Effector memory CD8-positive, alpha-beta T cell (primary cell): ENCODE measurements at regions not wholly inside any gene's neighbourhood (a gene's known extent, or its start where the extent isn't known, plus 50 kb on each side); places are given as distances from the start of the nearest gene placed in this dataset.

Experiments used
- ATAC-seq: fragments of 150-1000 bp; cut with Tn5 transposase; replicated peaks from 2 replicates; pipeline ENCODE4 v1.10.0; 2021; ENCODE audit warnings: mild to moderate bottlenecking, moderate library complexity
- DNase-seq, 3 experiments: peaks; one replicate each; pipeline ENCODE4 v3.0.0; 2021
- H3K27ac Mint-ChIP-seq, 2 donors: one replicate each; pipeline ENCODE4 v1.8.0; 2022; ENCODE audit warnings: mild to moderate bottlenecking in 2 of 2, mixed read lengths in 2 of 2, moderate library complexity in 2 of 2
- H3K27me3 Mint-ChIP-seq, 2 donors: one replicate each; pipeline ENCODE4 v1.8.0; 2022; ENCODE audit warnings: mixed read lengths in 2 of 2
- H3K36me3 Mint-ChIP-seq: one replicate; pipeline ENCODE4 v1.8.0; 2022; ENCODE audit warnings: mild to moderate bottlenecking, moderate library complexity, mixed read lengths; ENCODE audit not compliant: insufficient read depth
- H3K4me1 Mint-ChIP-seq, 2 donors: one replicate each; pipeline ENCODE4 v1.8.0; 2022; ENCODE audit warnings: low read depth in 2 of 2, mixed read lengths in 2 of 2
- H3K4me3 Mint-ChIP-seq, 2 donors: one replicate each; pipeline ENCODE4 v1.8.0; 2022; ENCODE audit warnings: mild to moderate bottlenecking in 2 of 2, mixed read lengths in 2 of 2, moderate library complexity in 2 of 2
- H3K9me3 Mint-ChIP-seq, 2 donors: one replicate each; pipeline ENCODE4 v1.8.0; 2022; ENCODE audit warnings: mixed read lengths in 2 of 2

GRCh38 chr1:199422206-199422605 lies 605.3 kb upstream of the NR5A2 start:
- ATAC-seq = no peak

DNA sequence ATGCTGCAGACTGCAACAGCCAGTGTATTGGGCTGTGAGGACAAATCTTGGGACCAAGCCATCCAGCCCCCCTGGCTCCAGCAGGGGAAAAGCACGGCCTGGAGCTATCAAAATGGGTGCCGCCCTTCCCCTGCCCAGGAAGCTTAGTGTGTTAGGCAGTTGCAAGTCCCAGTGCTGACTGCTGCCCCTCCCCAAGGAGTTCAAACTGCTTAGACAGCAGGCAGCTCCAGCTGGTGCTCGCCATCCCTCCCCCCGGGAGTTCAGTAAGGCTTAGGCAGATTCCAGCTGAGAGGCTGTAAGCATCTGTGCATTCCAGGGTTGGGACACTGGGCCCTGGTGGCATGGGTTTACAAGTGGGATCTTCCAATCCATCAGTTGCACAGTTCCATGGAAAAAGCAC lies 579.6 kb upstream of the NR5A2 start:
- no peak overlapping the region for H3K27ac Mint-ChIP-seq
- no peaks in the 10 kb centered on the region for H3K4me1 Mint-ChIP-seq
- no peak overlapping the region for H3K4me3 Mint-ChIP-seq
- H3K9me3 Mint-ChIP-seq = peaks cover 5 to 7% of the 10 kb centered on the region in 2 donors
- ATAC-seq = no peak
- peaks cover 34 to 41% of the 10 kb centered on the region in 2 donors for H3K27me3 Mint-ChIP-seq
- H3K36me3 Mint-ChIP-seq = no peaks in the 10 kb centered on the region
- no peak for DNase-seq

More at GRCh38 chr1:199422206-199422605, 605.3 kb upstream of the NR5A2 start:
- Mint-ChIP-seq H3K9me3 (peaks cover 6 to 12% of the 10 kb centered on the region in 2 donors), H3K4me1 (no peaks in the 10 kb centered on the region), H3K4me3 (no peak overlapping the region), H3K27me3 (peaks cover 38 to 46% of the 10 kb centered on the region in 2 donors), H3K36me3 (no peaks in the 10 kb centered on the region), H3K27ac (no peak overlapping the region)
- DNase-seq = no peak

DNA sequence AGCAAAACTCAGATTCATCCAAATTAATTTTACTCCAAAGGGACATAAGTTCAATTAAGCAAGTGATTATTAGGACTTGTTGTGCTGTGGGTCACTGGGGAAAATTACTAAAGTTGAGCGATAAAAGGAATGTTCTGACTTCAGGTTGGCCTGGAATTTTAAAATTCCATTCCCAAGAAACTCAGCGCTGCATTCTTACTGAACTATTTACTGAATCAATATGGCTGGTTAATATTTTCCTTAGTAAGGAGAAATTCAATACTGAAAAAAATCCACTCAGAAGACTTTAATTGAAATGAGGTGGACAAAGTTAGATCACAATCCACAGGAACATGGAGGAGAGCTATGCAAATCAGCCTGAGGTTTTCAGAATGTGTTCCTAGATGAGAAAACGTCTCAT lies 578.9 kb upstream of the NR5A2 start:
- Mint-ChIP-seq H3K36me3 (no peaks in the 10 kb centered on the region), H3K27ac (no peak overlapping the region), H3K9me3 (peaks cover 3 to 7% of the 10 kb centered on the region in 2 donors), H3K4me1 (no peaks in the 10 kb centered on the region), H3K27me3 (peaks cover 34 to 41% of the 10 kb centered on the region in 2 donors), H3K4me3 (no peak overlapping the region)
- DNase-seq (no peak), ATAC-seq (no peak)

GRCh38 chr1:199449221-199449620 lies 578.3 kb upstream of the NR5A2 start:
- DNase-seq = no peak
- H3K4me1 Mint-ChIP-seq = no peaks in the 10 kb centered on the region
- peaks cover 3 to 7% of the 10 kb centered on the region in 2 donors for H3K9me3 Mint-ChIP-seq
- H3K27ac Mint-ChIP-seq = no peak overlapping the region
- peaks cover 34 to 41% of the 10 kb centered on the region in 2 donors for H3K27me3 Mint-ChIP-seq
- ATAC-seq = no peak
- no peak overlapping the region for H3K4me3 Mint-ChIP-seq
- H3K36me3 Mint-ChIP-seq = no peaks in the 10 kb centered on the region

DNA sequence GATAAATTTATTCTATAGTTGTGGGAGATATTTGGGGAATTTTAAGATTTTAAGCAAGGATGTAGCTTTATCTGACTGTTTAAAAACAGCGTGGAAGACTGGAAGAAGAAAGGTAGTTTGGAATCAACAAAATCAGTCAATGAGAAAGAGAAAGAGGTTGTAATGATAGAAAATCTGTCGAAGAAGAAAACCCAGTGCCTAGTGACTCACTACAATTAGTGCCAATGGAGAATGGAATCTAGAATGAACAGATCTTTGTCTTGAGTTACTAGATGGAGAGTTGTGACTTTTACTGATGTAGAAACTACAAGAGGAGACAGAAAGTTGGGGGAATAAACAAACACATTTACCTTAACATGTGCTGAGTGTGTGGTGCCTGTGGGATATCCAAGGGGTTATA lies 577.8 kb upstream of the NR5A2 start:
- Mint-ChIP-seq H3K27ac (no peak overlapping the region), H3K4me3 (no peak overlapping the region), H3K4me1 (no peaks in the 10 kb centered on the region), H3K27me3 (peaks cover 34 to 40% of the 10 kb centered on the region in 2 donors), H3K36me3 (no peaks in the 10 kb centered on the region), H3K9me3 (peaks cover 3 to 7% of the 10 kb centered on the region in 2 donors)
- no peak for DNase-seq
- ATAC-seq = no peak

DNA sequence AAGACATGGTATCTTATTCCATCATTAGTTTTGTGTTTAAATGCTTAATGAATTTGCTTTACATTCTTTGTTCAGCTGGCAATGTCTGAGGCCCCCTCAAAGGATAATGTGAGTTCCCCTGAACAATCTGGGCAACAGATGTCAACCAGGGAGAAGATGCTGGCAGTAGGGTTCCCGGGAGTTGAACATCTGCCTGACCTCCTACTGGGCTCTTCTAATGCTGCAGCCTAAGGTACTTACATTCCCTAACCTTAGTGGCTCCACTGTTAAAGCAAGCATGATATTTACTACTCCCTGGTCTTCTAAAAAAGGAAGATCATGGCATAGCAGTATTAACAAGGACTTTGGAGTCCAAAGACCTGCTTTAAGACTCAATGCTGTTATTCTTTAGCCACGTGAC lies 574.9 kb upstream of the NR5A2 start:
- Mint-ChIP-seq H3K36me3 (no peaks in the 10 kb centered on the region), H3K9me3 (no peaks in the 10 kb centered on the region), H3K27ac (no peak overlapping the region), H3K4me3 (no peak overlapping the region), H3K4me1 (no peaks in the 10 kb centered on the region), H3K27me3 (peaks cover 13 to 22% of the 10 kb centered on the region in 2 donors)
- ATAC-seq (no peak), DNase-seq (no peak)

DNA sequence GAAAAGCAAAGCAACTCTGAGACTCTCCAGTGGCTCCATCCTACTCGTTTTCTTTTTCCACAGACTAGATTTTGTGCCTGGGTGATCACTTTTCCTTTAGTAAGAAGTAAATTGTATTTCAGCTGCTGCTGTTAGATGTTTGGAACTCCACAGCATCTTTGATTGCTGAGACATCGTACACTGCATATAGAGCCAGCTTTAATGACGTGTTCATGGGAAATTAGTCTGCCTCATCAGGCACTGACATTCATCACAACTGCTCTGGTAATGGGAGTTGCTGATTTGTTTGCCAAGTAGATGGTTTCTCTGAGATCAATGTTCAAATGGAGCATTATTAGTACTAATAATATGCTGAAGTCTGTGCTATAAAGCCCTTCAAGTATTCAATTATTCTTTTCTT lies 573.8 kb upstream of the NR5A2 start:
- Mint-ChIP-seq H3K36me3 (no peaks in the 10 kb centered on the region), H3K27me3 (peaks cover 5 to 17% of the 10 kb centered on the region in 2 donors), H3K4me3 (no peak overlapping the region), H3K4me1 (no peaks in the 10 kb centered on the region), H3K27ac (no peak overlapping the region), H3K9me3 (no peaks in the 10 kb centered on the region)
- ATAC-seq = no peak
- DNase-seq = no peak

- Mint-ChIP-seq H3K36me3 (no peaks in the 10 kb centered on the region), H3K27me3 (peaks cover 0 to 9% of the 10 kb centered on the region in 2 donors), H3K4me3 (no peak overlapping the region), H3K4me1 (no peaks in the 10 kb centered on the region), H3K27ac (no peak overlapping the region), H3K9me3 (no peaks in the 10 kb centered on the region)
- ATAC-seq (no peak), DNase-seq (no peak)
Observed at GRCh38 chr1:199460933-199461332, 566.6 kb upstream of the NR5A2 start.

DNA sequence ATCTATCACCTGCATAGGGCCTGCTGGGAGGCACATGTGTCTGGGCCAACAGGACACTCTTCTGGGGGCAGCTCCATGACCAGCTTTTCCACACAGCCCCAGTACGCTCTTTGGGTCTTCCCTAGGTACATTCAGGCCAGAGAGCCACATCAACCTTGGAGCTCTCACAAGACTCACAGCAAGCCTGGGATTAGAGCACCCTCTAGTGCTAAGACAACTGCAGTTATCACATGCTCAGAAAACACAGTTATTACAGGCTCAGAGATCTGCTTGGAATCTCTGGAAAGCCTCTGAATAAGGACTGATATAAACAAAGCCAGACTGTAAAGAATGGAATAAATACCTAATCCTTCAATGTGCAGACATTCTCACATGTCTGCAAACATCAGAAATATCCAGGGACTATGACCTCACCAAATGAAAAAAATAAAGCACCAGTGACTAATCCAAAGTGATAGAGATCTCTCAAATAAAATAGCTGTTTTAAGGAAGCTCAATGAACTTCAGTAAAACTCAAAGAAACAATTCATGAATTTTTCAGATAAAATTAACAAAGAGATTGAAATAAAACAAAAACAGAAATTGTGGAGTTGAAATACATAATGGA lies 563.9 kb upstream of the NR5A2 start:
- Mint-ChIP-seq H3K4me3 (no peak overlapping the region), H3K9me3 (no peaks in the 10 kb centered on the region), H3K4me1 (no peaks in the 10 kb centered on the region), H3K27me3 (peaks cover 0 to 9% of the 10 kb centered on the region in 2 donors), H3K36me3 (no peaks in the 10 kb centered on the region), H3K27ac (no peak overlapping the region)
- DNase-seq (no peak), ATAC-seq (no peak)

DNA sequence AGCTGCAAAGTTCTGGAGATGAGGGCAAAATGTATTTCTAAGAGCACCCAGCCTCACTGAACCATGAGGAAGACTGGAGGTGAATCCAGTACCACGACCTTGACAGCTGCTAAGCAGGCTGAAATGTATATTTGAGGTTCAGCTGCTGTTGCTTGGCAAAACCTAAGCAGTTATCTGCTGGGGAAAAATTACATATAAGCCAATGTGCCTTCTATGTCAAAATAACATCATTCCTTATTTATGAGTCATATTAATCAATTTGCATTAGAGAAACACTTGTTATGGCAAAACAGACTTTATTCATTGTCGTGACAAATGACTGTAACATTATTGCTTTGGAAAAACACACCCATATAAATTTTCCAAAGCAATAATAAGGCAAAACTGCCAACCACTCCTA lies 560.5 kb upstream of the NR5A2 start:
- H3K9me3 Mint-ChIP-seq = no peaks in the 10 kb centered on the region
- DNase-seq (no peak), ATAC-seq (no peak)
- H3K27ac Mint-ChIP-seq = no peak overlapping the region
- no peak overlapping the region for H3K4me3 Mint-ChIP-seq
- no peaks in the 10 kb centered on the region for H3K4me1 Mint-ChIP-seq
- peaks cover 0 to 9% of the 10 kb centered on the region in 2 donors for H3K27me3 Mint-ChIP-seq
- H3K36me3 Mint-ChIP-seq = no peaks in the 10 kb centered on the region

GRCh38 chr1:199472018-199472417 lies 555.5 kb upstream of the NR5A2 start:
- ATAC-seq (no peak), DNase-seq (no peak)
- Mint-ChIP-seq H3K27ac (no peak overlapping the region), H3K36me3 (no peaks in the 10 kb centered on the region), H3K4me3 (no peak overlapping the region), H3K4me1 (no peaks in the 10 kb centered on the region), H3K9me3 (no peaks in the 10 kb centered on the region), H3K27me3 (peaks cover 5 to 6% of the 10 kb centered on the region in 2 donors)

- Mint-ChIP-seq H3K9me3 (no peaks in the 10 kb centered on the region), H3K4me3 (no peak overlapping the region), H3K27ac (no peak overlapping the region), H3K4me1 (no peaks in the 10 kb centered on the region), H3K36me3 (no peaks in the 10 kb centered on the region), H3K27me3 (peaks cover 5 to 6% of the 10 kb centered on the region in 2 donors)
- ATAC-seq (no peak), DNase-seq (no peak)
Observed at GRCh38 chr1:199472978-199473377, 554.5 kb upstream of the NR5A2 start.

DNA sequence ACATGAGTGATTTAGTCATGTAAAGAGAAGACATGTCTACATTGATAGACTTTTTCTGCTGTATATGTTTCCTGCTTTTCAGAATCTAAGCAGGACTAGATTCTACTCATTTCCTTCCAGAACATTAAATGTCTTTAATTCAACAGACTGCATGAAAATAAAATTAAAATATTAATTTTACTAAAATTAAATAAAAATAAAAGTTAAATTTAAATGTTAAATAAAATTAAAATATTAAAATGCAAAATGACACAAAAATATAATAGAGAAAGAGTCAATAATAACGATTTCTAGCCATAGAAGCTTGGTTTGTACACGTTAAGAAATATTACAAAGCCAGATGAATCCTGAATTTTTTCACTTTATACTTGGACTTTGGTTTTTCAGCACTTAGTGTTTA lies 552.8 kb upstream of the NR5A2 start:
- H3K27ac Mint-ChIP-seq = no peak overlapping the region
- no peaks in the 10 kb centered on the region for H3K36me3 Mint-ChIP-seq
- DNase-seq (no peak), ATAC-seq (no peak)
- no peaks in the 10 kb centered on the region for H3K4me1 Mint-ChIP-seq
- peaks cover 5 to 6% of the 10 kb centered on the region in 2 donors for H3K27me3 Mint-ChIP-seq
- H3K9me3 Mint-ChIP-seq = no peaks in the 10 kb centered on the region
- no peak overlapping the region for H3K4me3 Mint-ChIP-seq

- no peak overlapping the region for H3K4me3 Mint-ChIP-seq
- no peaks in the 10 kb centered on the region for H3K9me3 Mint-ChIP-seq
- H3K27ac Mint-ChIP-seq = no peak overlapping the region
- no peak for ATAC-seq
- H3K36me3 Mint-ChIP-seq = no peaks in the 10 kb centered on the region
- H3K4me1 Mint-ChIP-seq = no peaks in the 10 kb centered on the region
- DNase-seq = no peak
- H3K27me3 Mint-ChIP-seq = peaks cover 7 to 13% of the 10 kb centered on the region in 2 donors
Observed at GRCh38 chr1:199482426-199482825, 545.1 kb upstream of the NR5A2 start.
